LHCN-M2 (cell line): ENCODE measurements at regions not wholly inside any gene's neighbourhood (a gene's known extent, or its start where the extent isn't known, plus 50 kb on each side); places are given as distances from the start of the nearest gene placed in this dataset.
"Not testable (repeated sequence)": the region's sequence is repeated elsewhere in the genome, so short reads cannot be mapped to it uniquely, and the experiment has no call there.

Experiments
- DNase-seq: peaks from one replicate; pipeline ENCODE4 v3.0.0-alpha.2; 2012; ENCODE audit warnings: low read depth

DNA sequence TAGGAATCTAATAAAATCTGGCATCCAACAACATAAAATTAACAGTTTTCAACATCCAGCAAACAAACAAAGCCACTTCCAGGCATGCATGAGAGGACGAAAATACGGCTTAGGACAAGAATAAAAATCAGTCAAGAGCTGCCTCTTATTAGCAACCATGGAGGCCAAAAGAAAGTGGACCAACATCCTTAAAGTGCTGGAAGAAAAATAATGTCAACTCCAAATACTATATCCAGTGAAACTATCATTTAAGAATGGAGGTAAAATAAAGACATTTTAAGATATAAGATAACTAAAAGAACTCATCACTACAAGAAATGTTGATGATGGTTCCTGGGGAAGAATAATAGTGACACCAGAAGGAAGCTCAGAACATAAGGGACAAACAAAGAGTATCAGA is 224.0 kb upstream of the IRX4 start:
- DNase-seq, result no peak

DNA sequence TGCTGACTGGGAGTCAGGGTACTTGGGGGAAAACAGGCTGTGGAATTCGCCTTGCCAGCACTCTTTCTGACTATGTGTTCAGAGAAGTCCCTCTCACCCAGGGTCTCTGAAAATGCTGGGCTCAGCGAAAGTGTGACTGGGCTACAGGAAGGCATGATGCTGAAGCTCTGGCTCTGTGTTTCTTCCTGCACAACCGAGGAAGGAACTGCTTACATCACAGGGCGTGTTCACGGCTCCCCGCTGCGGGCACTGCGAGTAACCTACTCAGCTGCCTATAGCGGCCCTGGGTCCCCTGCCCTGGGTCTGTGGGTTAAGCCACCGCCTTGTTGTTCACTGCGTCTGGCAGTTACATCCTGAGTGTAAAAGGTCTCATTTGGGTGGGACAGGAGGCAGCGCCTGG is 222.4 kb upstream of the IRX4 start:
- no peak for DNase-seq

DNA sequence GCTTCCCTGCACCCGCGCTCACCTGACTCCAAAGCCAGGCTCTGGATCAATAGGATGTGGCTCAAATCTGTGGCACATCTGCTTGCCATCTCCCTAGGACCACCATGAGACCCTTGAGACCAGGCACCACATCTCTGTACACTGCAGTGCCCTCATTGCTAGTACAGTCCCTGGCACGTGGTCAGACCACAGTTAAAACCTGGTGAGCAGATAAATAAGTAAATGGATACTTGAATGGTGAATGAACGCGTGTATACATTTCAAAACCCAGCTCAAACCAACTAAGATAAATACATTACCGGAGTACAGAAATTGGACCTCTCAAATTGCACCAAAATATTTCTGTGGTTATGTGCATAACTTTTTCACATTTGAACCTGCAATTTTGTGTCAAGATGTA is 221.2 kb upstream of the IRX4 start:
- DNase-seq, result no peak

DNA sequence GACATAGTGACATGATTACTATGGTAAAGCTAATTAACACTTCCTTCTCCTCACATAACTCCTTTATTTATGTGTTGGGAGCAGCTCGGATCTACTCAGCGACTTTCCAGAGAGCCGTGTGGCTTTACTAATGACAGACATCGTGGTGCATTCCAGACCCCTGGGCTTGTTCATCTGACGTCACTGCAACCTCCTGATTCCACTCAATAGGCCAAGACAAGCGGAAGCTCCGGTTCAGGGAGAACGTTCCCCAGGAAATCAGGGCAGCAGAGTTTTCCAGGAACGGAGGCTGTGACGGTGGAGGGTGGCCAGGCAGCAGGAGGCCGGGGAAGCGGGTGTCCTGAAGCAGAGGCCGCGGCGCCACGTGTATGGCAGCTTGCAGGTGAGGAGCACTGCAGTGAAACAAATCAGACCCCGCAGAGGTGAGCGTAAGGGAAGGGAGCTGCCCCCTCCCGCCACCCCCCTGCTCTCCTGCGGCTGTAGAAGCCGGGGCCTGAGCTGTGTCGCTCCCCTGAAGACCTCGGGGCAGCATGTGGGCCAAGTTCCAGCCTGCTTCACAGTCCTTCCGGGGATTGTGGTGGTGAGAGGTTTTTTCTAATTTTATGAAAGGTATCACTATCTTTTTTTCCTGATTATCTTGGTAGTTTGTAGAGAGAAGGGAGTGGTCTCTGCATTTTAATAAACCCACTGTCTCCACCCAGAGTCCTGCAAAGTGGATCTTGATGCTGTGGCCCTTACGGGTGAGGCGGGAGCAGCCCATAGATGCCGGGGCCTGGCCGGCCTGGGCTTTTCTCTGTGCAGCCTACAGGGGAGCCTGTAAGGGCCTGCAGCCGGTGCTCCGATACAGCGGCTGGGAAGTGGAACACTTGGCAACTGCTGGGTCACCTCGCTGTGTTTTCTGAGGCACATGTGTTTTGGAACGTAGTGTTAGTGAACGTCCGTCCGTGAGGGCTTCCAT is 220.4 kb upstream of the IRX4 start:
- DNase-seq, result no peak

DNA sequence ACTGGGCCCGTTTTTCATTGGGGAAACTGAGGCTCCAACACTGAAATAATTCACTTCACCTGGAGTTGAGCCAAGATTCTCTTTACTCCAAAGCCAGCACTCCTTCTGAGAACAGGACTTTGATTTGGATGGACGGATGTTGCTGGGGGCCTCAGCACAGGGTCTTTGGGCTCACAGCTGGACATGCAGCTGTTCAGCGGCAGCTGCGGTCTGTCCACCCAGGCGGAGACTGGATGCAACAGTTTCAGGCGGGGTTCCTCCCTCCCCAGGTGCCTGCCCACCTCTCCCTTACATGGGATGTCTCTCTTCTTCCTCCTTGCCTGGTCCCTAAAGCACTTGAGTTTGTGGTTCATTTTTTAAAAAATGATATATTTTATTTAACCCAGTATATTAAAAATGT is 219.0 kb upstream of the IRX4 start:
- DNase-seq, result no peak

DNA sequence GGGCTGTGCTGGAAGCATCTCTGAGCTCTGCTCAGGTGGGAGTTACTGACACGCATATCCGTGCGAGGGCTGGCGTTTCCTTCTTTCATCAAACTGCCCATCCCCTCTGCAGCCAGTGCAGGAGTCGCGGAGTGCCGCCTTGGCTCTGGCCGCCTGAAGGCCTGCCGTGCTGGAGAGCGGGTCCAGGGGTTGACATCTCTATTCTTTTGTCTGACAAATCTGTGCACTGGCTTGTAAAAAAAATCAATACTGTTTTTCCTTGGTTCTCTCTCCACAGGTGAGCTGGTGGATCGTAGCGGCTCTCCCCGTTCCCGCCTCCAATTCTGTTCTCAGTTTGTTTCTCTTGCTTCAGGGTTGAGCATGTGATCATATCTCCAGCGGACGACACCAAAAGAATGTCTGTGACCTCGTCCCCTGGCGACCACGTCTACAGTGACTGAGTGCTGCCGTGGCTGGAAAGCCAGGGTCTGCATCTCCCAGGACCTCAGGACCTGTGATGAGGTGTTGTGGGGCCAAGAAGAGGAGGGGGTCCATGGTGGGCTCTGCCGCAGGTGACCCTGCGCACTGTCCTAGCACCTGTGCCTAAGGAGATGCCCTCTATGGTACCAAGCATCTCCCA is 214.3 kb upstream of the IRX4 start:
- no peak for DNase-seq

DNA sequence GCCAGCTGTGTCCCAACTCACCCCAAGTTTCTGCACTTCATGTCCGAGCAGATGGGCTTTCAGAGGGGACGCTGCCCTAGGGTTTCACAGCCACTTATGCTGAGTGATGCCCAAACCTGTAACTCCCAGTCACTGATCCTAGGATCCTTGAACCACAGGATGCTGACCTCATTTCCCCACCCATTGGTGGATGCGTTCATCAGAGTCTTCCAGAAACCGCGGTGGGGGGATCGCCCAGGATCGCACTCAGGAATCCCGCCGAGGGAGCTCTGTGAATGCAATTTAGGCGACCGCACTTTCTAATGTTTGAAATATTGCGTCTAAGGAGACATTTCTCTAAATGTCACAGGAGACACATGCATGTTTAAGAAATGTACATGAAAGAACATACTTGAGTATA is 212.3 kb upstream of the IRX4 start:
- no peak for DNase-seq

DNA sequence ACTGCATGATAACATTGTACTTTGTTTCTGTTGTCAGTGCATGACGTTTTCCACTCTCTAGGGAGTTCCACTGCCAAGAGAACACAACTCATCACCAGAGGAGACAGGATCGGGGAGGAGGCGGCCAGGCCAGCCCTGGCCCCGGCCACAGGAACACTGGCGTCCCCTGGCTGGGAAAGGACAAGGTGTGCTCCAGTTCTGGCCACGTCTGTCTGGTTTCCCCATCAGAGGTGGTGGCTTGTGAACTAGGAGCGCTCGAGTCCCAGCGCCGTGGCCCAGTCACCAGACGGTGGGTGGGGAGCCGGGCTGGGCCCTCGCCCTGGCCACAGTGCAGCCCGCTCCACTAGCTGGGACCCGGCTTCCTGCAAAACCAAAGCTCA is 211.9 kb upstream of the IRX4 start:
- DNase-seq, result no peak

DNA sequence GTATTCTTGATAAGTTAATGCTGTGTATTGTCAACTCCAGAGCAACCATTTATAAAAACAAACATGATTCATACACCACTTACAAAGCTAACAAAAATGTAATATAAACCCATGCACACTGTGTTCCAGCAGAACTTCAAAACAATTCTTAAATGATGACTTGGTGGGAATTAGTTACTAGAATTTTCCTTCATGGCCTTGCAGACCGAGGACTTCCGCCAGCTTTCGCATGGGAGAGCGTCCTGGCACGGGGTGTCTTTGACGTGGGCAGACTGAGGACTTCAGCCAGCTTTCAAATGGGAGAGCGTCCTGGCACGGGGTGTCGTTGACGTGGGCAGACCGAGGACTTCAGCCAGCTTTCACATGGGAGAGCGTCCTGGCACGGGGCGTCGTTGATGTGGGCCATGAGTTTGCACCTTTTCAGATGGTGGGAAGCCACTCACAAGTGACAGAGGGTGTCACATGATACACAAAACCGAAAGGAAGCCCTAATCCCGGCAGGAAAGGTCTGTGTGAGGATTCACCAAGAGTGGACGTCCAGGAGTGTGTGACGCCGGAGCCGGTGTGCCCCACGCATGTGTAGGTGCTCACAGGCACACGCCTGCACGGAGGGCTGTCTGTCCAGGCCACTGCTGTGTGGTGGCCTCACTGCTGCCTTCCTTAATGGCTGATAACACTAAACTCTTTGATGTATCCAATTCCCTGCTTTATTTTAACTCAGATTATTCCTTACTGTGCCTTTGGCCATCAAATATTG is 211.3 kb upstream of the IRX4 start:
- peak; percentile 60 for DNase-seq

DNA sequence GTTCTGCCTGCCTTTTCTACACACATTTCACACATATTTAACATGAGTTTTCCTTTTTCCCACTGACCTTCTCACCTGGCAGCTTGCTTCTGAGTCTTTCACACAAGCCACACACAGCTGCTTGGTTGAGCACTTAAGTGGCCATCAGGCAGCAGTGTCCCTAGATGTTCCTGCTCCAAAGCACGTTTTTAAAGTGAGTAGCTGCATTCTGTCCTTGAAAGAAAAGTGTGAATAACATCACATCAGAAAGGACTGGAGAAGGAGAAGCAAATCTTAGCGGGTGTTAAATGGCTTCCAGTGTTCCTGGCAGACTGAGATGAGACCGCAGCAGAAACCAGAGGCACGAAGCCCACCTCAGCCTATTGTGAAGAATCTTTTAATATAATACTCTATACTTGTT is 209.2 kb upstream of the IRX4 start:
- DNase-seq, result no peak

DNA sequence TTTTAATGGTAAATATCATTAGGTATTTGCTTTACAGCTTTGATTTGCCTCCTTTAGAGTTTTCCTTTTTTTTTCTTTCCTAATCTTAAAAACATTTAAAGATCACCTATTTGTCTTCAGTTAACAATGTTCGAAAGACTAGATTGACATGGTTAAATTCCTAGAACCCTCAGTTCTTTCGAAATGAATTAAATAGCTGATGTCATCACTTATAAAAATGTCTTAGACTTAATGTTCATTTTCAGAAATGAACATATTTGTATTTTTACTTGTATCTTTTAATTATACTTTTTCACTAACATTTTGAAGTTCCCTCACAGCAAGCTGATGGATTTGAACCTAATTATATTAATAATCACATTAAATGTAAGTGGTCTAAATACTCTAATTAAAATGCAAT is 205.3 kb upstream of the IRX4 start:
- no peak for DNase-seq

DNA sequence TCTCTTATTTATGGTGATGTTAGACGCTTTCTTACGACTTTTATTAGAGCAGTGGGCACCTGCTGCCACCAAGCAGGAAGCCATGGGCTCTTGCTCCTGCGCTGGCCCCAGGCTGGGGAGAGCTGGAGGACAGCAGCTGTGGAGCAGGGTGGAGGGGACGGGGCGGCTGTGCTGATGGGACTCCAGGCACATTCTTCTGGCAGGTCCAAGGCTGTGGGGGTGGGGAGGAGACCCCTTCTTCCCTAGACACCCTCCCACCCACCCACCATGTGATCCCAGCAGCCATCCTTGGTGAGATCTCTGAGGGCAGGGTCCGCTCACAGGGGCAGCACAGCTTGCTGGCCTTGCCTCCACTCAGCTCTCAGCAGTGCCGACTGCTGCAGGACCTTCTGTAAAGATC is 192.6 kb upstream of the IRX4 start:
- no peak for DNase-seq

DNA sequence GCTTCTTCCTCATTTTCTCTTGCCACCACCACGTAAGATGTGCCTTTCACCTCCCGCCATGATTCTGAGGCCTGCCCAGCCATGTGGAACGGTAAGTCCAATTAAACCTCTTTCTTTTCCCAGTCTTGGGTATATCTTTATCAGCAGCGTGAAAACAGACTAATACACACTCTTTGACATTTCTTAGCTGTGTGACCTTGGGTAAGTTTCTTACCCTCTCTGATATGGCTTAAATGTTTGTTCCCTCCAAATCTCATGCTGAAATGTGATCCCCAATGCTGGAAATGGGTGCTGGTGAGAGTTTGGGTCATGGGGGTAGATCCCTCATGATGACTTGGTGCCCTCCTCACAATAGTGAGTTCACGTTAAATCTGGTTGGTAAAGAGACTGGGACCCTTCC is 188.8 kb upstream of the IRX4 start:
- no peak for DNase-seq

DNA sequence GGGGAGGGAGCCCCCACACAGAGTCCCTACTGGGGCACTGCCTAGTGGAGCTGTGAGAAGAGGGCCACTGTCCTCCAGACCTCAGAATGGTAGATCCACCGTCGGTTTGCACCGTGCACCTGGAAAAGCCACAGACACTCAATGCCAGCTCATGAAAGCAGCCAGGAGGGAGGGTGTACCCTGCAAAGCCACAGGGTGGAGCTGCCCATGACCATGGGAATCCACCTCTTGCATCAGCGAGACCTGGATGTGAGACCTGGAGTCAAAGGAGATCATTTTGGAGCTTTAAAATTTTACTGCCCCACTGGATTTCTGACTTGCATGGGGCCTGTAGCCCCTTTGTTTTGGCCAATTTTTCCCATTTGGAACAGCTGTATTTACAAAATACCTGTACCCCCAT is 188.1 kb upstream of the IRX4 start:
- not testable (repeated sequence) for DNase-seq

DNA sequence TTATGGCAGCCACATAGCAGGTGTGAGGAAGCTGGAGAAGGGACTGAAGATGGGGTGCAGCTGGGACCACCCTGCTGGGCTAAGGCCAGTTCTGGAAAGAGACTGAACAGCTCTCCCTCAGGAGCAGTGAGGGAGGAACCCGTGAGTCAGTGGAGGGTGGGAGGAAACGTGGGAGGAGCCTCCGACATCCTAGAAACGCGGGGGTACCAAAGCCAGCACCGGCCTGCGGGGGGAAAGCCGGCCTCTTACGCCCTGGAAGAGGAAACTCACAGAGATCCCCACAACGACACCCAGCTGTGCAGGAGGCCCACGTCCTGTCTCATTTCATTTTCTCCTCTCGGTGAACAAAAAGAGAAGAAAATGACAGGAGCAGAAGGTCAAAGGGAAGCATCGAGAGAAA is 185.8 kb upstream of the IRX4 start:
- DNase-seq, result no peak

DNA sequence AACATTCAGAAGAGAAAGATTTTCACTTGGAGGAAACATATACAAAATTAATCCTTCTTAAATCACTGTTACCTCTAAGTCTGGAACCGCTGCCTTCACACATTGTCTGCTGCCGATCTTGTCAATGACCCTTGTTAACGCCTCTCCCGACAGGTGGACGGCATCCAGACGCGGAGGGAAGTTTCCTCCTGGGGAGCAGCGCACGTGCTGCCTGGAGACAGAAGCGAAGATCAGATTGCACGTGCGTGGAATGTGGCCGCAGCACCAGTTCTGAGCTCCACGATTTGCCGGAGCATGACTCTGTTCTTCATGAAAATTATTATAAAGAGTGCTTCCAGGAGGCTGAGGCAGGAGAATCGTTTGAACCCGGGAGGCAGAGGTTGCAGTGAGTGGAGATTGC is 183.6 kb upstream of the IRX4 start:
- no peak for DNase-seq

DNA sequence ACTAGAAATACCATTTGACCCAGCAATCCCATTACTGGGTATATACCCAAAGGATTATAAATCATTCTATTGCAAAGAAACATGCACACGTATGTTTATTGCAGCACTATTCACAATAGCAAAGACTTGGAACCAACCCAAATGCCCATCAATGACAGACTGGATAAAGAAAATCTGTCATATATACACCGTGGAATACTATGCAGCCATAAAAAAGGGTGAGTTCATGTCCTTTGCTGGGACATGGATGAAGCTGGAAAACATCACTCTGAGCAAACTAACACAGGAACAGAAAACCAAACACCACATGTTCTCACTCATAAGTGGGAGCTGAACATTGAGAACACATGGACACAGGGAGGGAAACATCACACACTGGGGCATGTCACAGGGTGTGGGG is 180.7 kb upstream of the IRX4 start:
- not testable (repeated sequence) for DNase-seq

DNA sequence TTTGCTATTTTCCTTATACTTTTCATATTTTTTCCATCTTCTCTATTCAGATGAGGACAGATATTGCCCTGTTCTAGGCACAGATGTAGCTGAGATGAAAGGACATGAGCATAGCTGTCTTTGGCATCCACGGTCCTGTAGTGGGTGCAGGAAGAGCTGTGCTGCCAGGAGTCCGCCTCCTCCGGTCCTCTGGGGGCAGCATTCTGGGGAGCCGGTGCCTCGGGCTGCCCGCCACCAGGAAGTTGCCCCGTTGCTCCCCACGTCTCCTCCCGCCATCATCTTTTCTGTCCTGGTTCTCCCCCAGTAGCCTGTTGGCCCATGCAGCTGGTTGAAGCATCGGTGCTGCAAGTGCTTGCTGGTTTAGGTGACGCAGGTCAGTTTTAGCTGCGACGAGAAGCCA is 170.0 kb upstream of the IRX4 start:
- no peak for DNase-seq

DNA sequence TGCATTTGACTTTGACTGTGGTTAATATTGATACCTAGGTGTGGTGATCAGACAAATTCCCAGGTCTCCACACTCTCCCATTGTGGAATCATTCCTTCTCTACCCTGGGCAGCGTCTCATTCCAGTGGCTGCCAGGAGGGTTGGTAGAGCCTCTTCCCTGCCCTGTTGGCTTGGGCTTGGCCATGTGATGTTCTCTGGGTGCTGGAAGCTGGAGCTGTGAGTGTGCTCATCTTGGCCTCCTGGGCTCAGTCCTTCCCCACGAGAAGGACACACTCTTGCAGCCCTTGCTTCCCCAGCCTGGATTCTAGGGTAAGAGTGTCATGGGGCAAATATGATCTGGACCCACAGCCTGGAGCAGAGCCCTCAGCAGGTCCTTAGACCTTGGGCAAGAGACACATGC is 167.2 kb upstream of the IRX4 start:
- no peak for DNase-seq

DNA sequence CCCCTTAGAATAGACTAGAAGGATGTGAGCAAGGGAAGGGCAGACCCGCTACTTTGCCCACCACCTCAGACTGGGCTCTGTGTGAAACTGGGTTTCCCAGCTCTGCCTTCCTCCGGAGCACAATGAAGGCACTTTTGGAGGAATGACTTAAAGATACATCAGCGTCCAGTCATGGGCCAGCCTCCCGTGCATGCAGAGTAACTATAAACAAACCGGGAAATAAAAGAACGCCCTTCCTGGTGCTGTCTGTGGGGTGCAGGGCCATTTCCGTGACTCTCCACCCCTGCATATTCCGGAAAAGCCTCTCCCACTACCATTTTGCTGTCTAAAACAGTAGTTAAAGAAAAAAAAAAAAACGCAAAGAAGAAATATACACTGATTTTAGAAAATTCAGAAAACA is 165.9 kb upstream of the IRX4 start:
- no peak for DNase-seq

DNA sequence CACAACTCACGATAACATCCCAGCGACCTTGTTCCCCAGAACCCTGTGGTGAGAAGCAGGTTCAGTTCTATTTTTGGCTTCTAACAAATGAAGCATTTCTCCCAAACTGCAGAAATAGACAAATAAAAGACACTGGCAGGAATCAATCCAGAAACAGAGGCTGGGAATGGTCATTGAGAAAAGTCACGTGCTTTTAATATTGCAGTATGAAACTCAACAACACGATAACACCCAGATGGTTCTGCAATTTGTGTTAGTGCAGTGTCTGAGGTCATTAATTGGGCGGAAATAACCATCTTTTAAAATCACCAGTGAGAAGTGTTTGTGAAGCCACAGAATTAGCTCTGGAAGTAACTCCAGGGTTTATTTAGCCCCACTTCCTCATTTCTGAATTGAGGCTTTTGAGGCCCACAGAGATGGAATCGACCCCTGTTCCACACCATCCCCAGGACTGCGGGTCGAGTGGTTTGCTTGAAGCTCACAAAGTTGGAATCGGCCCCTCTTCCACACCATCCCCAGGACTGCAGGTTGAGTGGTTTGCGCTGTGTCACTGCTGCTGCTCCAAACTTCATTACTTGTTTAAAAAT is 164.7 kb upstream of the IRX4 start:
- no peak for DNase-seq

DNA sequence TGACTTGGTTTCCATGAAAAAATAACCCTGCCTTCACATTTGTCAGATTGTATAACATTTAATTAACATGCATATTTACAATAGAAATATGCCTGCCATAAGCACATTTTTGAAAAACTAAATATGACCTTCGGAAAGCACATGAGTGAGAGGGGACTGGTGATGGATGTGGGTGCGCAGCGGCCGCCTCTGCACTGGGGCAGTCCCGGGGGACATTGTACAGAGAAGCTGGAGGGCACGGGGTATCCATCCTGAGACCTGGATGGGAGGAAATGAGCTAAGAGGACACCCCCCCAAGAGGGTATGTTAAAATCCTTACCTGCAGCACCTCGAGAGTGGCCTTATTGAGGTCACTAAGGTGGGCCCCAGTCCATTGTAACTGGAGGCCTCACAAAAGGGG is 161.3 kb upstream of the IRX4 start:
- no peak for DNase-seq
